Esophagus squamous epithelium (tissue), 4 donors: ENCODE measurements at regions not wholly inside any gene's neighbourhood (a gene's known extent, or its start where the extent isn't known, plus 50 kb on each side); places are given as distances from the start of the nearest gene placed in this dataset.

ENCODE experiments used
- POLR2A ChIP-seq, 4 donors: fragments of 450-650 bp; IDR thresholded peaks; one replicate each; pipeline ENCODE4 v1.6.1; 2017; ENCODE audit warnings: antibody characterized with exemption in 4 of 4, mild to moderate bottlenecking in 4 of 4, moderate library complexity in 3 of 4
- TF ChIP-seq, protein P1 (sequence below), 6 experiments: fragments of 450-650 bp in 4 of 6; fragments of 200-600 bp in 2 of 6; sonication (generic) in 2 of 6; IDR thresholded peaks; one replicate each; pipeline ENCODE4 v1.5.1; 2016 to 2019; ENCODE audit warnings: antibody characterized with exemption in 6 of 6, mild to moderate bottlenecking in 4 of 6, moderate library complexity in 4 of 6

DNA sequence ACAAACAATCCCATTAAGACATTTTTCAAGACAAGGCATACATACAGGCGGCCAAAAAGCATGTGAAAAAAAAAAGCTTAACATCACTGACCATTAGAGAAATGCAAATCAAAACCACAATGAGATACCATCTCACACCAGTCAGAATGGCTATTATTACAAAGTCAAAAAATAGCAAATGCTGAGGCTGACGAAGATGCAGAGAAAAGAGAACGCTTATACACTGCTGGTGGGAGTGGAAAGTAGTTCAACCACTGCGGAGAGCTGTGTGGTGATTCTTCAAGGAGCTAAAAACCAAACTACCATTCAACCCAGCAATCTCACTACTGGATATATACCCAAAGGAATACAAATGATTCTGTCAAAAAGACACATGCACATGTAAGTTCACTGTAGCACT, 216.7 kb downstream of the FOXG1 start:
- TF ChIP-seq POLR2A (IDR thresholded peaks at IDR 0.05): no peak
- TF ChIP-seq, protein P1, sequence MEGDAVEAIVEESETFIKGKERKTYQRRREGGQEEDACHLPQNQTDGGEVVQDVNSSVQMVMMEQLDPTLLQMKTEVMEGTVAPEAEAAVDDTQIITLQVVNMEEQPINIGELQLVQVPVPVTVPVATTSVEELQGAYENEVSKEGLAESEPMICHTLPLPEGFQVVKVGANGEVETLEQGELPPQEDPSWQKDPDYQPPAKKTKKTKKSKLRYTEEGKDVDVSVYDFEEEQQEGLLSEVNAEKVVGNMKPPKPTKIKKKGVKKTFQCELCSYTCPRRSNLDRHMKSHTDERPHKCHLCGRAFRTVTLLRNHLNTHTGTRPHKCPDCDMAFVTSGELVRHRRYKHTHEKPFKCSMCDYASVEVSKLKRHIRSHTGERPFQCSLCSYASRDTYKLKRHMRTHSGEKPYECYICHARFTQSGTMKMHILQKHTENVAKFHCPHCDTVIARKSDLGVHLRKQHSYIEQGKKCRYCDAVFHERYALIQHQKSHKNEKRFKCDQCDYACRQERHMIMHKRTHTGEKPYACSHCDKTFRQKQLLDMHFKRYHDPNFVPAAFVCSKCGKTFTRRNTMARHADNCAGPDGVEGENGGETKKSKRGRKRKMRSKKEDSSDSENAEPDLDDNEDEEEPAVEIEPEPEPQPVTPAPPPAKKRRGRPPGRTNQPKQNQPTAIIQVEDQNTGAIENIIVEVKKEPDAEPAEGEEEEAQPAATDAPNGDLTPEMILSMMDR (IDR thresholded peaks at IDR 0.05): no peak
